ENCODE measurements at regions not wholly inside any gene's neighbourhood (a gene's known extent, or its start where the extent isn't known, plus 50 kb on each side); places are given as distances from the start of the nearest gene placed in this dataset.

- TF ChIP-seq, protein P1, sequence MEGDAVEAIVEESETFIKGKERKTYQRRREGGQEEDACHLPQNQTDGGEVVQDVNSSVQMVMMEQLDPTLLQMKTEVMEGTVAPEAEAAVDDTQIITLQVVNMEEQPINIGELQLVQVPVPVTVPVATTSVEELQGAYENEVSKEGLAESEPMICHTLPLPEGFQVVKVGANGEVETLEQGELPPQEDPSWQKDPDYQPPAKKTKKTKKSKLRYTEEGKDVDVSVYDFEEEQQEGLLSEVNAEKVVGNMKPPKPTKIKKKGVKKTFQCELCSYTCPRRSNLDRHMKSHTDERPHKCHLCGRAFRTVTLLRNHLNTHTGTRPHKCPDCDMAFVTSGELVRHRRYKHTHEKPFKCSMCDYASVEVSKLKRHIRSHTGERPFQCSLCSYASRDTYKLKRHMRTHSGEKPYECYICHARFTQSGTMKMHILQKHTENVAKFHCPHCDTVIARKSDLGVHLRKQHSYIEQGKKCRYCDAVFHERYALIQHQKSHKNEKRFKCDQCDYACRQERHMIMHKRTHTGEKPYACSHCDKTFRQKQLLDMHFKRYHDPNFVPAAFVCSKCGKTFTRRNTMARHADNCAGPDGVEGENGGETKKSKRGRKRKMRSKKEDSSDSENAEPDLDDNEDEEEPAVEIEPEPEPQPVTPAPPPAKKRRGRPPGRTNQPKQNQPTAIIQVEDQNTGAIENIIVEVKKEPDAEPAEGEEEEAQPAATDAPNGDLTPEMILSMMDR (IDR thresholded peaks at IDR 0.05) = no peak
- no peak for TF ChIP-seq POLR2A (IDR thresholded peaks at IDR 0.05)
These were observed 198.5 kb downstream of the FBXO8 start for GRCh38 chr4:174084981-174085380.
